ACHN (cell line): ENCODE measurements at regions not wholly inside any gene's neighbourhood (a gene's known extent, or its start where the extent isn't known, plus 50 kb on each side); places are given as distances from the start of the nearest gene placed in this dataset.
"Not testable (repeated sequence)": the region's sequence is repeated elsewhere in the genome, so short reads cannot be mapped to it uniquely, and the experiment has no call there.

Source experiments
- DNase-seq: peaks from one replicate; pipeline ENCODE4 v3.0.0-alpha.2; 2015
- in situ Hi-C: cut with HindIII; loops from 2 replicates; pipeline ENCODE4 v1.10.0; 2017; ENCODE audit warnings: low sequenced_read_pairs, low pct_ligation_motif_present, low pct_unique_long_range_greater_than_20kb

DNA sequence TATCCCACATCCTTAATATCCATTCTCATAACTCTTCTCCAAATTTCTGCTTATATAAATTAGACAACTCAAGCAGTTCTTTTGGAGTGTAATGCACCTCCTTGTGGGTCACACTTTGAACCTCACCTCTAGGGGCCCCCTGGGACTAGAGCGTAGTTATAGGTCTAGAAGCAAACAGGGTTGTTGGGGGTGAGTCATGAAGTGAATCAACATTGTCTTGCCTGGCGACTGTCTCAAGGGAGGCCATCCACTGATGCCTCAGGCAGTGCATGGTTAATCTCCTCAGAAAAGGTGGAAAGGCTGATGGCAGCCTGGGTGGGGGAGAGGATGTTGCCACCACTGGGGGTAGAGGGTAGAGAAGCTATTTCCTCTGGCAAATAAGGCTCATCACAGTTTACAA is 129.1 kb downstream of the TNFRSF21 start:
- peak; percentile 24 for DNase-seq

DNA sequence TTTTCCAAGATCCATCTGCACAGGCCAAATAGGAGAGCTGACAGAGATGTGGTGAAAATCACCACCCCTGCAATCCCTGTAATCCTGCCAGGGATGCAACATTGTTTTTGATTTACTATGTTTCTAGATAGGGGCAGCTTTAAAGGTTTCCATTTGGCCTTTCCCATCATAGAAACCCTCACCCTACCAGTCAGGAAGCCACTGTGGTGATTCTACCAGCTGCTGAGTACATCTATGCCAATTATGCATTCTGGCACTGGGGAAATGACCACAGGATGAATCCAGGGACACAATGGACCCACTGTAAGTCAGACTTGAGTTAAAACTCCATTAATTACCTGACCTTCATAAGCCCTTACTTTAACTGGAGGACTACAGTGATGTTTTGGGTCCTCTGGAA is 130.4 kb downstream of the TNFRSF21 start:
- in situ Hi-C loops, result no loop called here

More for the DNA sequence above, 129.1 kb downstream of the TNFRSF21 start:
- in situ Hi-C loops, result no loop called here

DNA sequence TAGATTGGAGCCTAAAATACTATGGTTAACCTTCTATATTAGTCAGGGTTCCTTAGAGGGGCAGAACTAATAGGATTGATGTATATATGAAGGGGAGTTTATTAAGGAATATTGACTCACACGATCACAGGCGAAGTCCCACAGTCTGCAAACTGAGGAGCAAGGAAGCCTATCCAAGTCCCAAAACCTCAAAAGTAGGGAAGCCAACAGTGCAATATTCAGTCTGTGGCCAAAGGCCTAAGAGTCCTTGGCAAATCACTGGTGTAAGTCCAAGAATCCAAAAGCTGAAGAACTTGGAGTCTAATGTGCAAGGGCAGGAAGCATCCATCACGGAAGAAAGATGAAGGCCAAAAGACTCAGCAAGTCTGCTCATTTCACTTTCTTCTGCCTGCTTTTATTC is 133.5 kb upstream of the ADGRF1 start:
- no peak for DNase-seq
- in situ Hi-C loops, result no loop called here

More for the DNA sequence above, 130.4 kb downstream of the TNFRSF21 start:
- no peak for DNase-seq

DNA sequence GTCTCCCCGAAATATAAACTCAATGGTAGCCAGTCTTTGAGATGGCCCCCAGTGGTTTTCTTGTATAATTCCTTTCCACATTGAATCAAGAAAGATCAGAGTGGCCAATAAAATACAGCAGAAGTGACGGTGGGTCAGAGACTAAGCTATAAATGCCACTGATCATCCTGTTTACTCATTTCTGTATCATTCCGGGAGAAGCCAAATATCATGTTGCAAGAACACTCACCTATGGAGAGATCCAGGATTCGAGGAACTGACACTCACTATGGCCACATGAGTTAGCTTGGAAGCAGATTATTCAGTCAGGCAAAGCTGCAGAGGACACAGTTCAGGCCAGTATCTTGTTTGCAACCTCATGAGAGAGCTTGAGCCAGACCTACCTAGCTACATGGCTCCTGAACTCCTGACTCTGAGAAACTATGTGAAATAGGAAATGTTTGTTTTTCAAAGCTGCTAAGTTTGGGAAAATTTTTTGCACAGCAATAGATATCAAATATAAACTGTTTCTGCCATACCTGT is 132.4 kb upstream of the ADGRF1 start:
- in situ Hi-C loops, result no loop called here
- DNase-seq, result no peak

DNA sequence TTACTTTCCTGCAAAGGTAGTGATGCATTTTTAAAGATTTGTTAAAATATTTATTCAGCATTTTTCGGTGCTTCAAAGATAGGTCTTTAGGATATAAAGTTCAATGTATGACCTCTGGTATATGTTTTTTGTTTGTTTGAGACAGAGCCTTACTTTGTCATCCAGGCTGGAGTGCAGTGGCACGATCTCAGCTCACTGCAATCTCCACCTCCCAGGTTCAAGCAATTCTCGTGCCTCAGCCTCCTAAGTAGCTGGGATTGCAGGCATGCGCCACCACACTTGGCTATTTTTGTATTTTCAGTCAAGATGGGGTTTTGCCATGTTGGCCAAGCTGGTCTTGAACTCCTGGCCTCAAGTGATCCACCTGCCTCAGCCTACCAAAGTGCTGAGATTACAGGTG is 131.9 kb upstream of the ADGRF1 start:
- DNase-seq, in situ Hi-C loops: not testable (repeated sequence)

DNA sequence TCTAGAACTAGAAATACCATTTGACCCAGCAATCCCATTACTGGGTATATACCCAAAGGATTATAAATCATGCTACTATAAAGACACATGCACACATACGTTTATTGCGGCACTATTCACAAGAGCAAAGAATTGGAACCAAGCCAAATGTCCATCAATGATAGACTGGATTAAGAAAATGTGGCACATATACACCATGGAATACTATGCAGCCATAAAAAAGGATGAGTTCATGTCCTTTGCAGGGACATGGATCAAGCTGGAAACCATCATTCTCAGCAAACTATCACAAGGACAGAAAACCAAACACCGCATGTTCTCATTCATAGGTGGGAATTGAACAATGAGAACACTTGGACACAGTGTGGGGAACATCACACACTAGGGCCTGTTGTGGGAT is 131.0 kb upstream of the ADGRF1 start:
- in situ Hi-C loops, DNase-seq: not testable (repeated sequence)

DNA sequence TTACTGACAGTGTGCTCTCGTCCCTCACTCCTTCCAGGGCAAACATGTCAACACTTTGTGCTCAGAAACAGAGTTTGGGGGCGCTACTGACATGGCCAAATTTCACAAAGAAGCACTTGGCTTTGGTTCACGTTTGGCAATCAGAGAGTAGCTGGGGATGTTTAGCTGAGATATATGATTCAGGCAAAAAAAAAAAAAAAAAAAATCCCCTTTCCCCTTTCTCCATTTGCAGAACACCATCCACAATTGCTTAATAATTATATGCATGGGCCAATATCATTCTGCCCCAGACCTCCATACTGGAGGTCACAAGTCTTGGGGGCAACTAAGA is 128.4 kb upstream of the ADGRF1 start:
- in situ Hi-C loops, result no loop called here
- DNase-seq, result no peak

DNA sequence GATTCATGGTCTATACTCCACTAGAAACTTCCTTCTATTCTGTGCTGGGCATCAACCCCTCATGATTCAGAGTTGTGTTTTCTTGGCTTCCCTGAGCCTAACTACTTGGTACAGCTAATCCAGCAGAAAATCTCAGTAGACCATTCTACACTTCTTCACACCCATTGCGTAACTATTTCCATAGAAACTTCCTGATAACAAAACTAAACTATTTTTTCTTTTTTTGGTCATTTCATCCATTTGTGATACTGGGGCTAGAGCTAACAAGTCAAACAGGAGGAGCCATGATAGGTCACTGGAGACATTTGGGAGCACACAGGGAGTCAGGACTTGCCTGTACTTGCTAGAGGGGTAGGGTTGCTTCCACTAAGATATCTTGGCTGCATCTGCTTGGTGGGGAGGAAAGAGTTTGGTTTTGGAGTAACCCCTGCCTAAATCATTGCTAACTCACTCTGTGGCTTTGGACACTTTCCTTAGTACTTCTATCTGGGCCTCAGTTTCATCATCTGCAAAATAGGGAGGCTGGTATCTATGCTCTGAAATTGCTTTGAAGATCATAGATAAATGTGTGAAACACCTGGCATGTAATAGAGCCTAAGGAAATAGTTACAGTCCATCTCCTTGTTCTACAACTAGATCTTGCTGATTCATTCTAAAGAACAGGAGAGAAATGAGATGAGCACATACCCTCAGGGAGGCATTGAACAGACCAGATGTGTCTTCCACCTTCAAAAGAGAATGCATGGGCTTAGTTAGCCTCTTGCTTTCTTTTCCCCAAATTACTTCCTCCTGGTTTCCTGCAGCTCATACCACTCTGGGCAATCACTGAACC is 127.9 kb upstream of the ADGRF1 start:
- no peak for DNase-seq
- in situ Hi-C loops, result no loop called here

DNA sequence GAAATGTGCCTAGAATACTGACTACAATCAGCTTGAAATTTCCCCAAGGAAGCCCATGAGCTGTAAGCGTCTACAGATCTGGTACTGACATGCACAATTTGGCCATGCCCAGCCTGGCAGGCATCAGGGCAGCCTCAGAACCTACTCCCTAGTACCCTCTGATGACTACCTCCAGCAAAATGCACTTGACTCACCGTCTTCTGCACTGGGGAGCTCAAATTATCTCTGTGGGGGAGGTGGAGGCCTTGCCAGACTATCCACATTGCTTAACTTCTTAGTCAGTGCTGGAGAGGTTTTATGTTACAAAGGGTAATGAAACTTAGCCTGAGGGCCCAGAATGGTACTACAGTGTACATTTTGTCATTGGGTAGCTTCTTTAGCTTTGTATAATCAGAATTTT is 126.0 kb upstream of the ADGRF1 start:
- DNase-seq, result peak; percentile 89
- in situ Hi-C loops, result no loop called here

DNA sequence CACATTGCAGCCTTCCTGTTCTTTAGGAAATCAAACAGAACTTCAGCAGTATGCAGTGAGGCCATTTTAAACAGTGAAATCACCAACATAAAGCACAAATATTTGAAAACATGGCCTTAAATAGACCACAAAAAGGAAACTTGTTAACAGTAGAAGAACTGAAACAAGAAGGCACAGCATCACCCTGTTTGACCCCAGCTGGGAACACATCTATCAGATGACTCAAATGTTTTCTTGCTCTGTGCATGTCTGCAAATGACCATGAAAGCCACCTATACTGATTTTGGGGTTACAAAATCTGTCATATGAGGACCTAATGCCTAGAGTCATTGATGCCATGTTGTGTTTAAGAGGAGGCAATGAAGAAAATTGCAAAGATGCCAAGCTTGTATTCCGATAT is 123.8 kb upstream of the ADGRF1 start:
- DNase-seq, result no peak
- in situ Hi-C loops, result no loop called here

DNA sequence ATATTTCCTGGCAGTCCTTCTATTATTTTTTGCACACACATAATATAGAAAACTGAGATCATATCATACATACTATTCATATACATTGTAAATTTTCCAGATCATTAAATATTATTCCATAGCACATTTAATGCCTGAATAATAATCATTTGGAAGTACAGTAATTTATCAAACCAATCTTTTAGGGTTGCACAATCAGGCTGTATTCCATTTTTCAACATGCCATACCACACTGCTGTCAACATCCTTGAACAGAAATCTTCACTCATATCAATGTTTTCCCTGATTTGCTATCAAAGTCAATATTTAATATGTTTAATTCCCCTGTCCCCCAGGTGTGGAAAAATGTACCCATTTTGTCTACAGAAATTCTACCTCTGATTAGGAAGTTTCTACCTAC is 122.7 kb upstream of the ADGRF1 start:
- in situ Hi-C loops, result no loop called here
- DNase-seq, result no peak

DNA sequence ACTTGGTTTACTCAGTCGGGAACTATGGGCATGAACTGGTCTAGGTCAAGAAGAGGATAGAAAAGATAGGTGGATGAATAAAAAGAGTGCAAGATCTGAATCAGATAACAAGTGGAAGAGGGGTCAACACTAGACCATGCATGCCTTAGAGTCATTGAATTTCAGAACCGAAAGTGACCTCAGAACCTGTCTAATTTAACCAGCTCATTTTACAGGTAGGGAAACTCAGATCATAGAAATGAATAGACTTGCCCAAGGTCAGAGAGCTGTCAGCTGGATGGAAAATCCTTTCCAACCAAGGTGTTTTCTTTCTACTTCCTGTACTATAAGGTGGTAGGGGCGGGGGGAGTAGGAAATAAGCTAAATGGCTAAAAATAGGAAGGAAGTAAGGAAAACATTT is 121.4 kb upstream of the ADGRF1 start:
- DNase-seq, result no peak
- in situ Hi-C loops, result no loop called here

DNA sequence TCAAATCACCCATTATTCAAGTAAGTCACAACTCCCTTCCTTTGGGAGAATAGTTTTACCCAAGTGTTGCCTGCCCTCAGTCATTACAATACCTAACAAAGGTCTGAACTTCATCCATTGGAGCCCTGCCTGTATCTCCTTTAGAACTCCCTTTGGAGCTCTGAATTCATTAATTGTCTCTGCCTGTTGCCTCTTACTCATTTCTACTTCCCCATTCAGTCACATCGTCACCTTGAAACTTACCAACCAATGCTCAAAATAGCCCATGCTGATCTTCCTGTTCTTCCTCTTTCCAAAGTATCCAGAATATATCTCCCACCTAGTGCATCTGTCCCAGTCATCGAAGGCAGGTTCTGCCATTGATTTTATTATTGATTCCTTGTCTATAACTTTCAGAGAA is 120.7 kb upstream of the ADGRF1 start:
- DNase-seq, result no peak
- in situ Hi-C loops, result no loop called here

DNA sequence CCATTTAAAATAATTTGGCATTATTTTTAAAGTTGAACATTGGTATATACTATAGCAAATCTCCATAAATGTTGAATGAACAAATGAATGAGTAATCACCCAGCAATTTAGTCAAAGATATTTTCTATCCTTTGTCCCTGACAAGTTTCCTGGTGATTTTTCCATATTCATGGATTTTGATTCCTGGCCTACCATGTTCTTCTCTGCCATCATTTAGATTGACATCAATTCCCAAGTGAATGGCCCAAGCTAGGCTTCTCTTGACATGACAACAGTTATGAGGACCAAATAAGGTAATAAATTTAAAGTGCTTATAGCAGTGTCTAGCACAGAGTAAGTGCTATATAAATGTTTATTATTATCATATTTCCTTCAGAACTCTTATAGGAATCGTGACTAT is 120.1 kb upstream of the ADGRF1 start:
- in situ Hi-C loops, result no loop called here

DNA sequence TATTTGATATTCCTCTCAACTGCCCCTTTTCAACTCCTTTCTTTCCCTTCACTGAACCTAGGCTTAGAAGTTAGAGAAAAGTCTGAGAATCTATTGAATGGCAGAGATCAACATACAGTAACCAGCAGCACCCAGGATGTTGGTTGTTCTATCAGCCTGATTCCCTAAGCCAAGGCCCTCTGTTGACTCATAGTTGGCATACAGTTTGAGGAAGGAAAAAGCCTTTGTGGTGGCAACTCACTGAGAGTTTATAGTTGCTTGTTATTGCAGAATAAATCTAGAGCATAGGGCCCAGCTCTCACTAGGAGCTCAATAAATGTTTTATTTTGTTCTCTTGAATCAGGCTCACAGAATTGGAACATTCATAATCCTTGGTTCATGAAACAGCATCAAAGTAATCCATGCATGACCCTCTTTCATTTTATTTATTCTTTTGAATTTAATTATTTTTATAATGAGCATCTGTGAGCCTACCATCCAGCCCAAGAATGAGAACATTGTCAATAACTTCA is 119.1 kb upstream of the ADGRF1 start:
- in situ Hi-C loops, result no loop called here
- peak; percentile 67 for DNase-seq

More for the DNA sequence above, 120.1 kb upstream of the ADGRF1 start:
- no peak for DNase-seq

DNA sequence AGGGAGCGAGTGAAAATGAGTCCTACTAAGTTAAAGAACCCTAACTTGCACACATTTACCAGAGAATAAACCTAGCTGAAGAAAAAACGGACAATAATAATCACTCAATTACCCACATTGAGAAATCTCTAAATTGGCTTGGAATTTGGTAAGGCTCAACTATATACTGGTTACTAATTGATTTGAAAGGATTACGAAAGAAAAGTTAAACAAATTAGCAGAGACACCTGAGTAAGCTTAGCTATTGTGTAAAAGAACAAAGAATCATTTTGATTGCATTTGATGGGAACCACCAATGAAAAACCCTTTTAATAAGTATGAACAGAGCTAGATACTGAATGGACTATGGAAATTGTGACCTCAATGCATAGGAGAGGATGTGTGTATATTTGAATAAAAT is 118.6 kb upstream of the ADGRF1 start:
- in situ Hi-C loops, result no loop called here
- no peak for DNase-seq

DNA sequence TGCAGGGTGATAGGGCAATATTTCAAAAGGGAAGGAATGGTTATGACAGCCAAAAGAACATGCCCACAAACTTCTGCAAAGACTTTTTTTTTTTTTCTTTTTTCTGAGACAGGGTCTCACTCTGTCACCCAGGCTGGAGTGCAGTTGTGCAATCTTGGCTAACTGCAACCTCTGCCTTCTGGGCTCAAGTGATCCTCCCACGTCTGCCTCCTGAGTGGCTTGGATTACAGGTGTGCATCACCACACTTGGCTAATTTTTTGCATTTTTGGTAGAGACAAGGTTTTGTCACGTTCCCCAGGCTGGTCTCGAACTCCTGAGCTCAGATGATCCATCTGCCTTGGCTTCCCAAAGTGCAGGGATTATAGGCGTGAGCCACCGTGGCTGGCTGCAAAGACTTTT is 117.6 kb upstream of the ADGRF1 start:
- no peak for DNase-seq
- in situ Hi-C loops, result no loop called here

DNA sequence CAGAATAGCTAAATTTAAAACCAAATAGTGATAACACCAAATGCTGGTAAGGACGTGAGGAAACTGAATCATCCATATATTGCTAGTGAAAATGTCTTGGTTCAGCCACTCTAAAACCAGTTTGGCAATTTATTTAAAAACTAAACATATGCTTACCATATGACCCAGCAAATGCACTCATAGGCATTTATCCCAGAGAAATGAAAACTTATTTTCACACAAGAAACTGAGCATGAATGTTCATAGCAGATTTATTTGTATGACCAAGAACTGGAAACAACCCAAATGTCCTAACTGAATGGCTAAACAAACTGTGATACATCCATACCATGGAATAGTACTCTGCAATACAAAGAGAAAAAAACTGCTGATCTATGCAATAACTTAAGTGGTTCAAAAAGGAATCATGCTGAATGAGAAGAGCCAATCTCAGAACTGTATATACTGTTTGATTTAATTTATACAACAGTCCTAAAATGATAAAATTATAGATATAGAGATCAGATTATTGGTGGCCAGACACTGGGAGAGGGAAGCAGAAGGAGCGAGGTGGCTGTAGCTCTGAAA is 115.6 kb upstream of the ADGRF1 start:
- DNase-seq, result no peak
- in situ Hi-C loops, result no loop called here

DNA sequence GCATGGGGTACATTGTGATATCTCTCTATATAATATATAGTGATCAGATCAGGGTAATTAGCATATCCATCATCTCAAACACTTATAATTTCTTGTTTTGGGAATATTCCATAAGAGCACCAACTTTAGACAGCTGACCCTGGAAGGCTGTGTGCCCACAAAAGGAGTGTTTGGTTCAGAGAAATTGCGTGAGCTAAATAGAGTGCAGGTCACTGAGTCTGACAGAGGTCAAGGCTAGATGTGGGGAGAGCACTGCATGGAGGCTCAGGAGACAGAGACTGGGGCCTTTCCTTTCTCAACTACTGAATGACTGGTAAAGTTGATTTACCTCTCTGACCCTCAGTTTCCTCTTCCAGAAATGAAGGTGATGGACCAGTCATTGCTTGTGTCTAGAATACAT is 114.9 kb upstream of the ADGRF1 start:
- in situ Hi-C loops, result no loop called here

DNA sequence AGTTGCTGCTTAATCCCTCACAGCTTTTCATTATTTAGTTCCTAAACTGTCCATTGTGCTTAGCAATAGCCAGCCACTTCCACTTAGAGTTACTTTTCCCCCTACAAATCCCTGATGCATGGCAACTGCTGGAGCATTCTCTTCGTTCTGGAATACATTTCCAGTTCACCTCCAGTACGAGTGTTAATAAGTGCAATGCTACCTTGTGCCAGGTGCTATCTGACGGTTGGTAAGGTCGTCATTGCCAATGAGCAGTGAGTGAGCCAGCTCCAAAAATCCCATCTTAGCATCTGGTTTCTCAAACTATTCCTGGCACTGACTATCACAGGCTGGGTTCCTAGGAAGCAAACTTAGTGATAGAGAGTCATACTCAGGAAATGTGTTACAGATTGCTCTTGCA is 114.1 kb upstream of the ADGRF1 start:
- no peak for DNase-seq
- in situ Hi-C loops, result no loop called here

More for the DNA sequence above, 114.9 kb upstream of the ADGRF1 start:
- DNase-seq, result no peak
